Gastroesophageal sphincter (tissue), 3 donors: ENCODE measurements at regions not wholly inside any gene's neighbourhood (a gene's known extent, or its start where the extent isn't known, plus 50 kb on each side); places are given as distances from the start of the nearest gene placed in this dataset.

Source experiments
- CTCF ChIP-seq, 4 experiments: fragments of 200-600 bp in 2 of 4; fragments of 450-650 bp in 2 of 4; sonication (generic) in 1 of 4; IDR thresholded peaks; one replicate each; pipeline ENCODE4 v1.5.1; 2017 to 2019; ENCODE audit warnings: antibody characterized with exemption in 4 of 4, mild to moderate bottlenecking in 2 of 4, moderate library complexity in 2 of 4
- EP300 ChIP-seq: sonication (generic); formaldehyde crosslinking; IDR thresholded peaks from one replicate; pipeline ENCODE4 v1.6.1; 2017; ENCODE audit warnings: antibody characterized with exemption, mild to moderate bottlenecking

GRCh38 chr3:139095803-139096466 is 51.2 kb upstream of the PRR23C start:
- no peak for TF ChIP-seq CTCF (IDR thresholded peaks at IDR 0.05)
- no peak for TF ChIP-seq EP300
